ENCODE measurements at regions not wholly inside any gene's neighbourhood (a gene's known extent, or its start where the extent isn't known, plus 50 kb on each side); places are given as distances from the start of the nearest gene placed in this dataset.
"Not testable (repeated sequence)": the region's sequence is repeated elsewhere in the genome, so short reads cannot be mapped to it uniquely, and the experiment has no call there.

DNA sequence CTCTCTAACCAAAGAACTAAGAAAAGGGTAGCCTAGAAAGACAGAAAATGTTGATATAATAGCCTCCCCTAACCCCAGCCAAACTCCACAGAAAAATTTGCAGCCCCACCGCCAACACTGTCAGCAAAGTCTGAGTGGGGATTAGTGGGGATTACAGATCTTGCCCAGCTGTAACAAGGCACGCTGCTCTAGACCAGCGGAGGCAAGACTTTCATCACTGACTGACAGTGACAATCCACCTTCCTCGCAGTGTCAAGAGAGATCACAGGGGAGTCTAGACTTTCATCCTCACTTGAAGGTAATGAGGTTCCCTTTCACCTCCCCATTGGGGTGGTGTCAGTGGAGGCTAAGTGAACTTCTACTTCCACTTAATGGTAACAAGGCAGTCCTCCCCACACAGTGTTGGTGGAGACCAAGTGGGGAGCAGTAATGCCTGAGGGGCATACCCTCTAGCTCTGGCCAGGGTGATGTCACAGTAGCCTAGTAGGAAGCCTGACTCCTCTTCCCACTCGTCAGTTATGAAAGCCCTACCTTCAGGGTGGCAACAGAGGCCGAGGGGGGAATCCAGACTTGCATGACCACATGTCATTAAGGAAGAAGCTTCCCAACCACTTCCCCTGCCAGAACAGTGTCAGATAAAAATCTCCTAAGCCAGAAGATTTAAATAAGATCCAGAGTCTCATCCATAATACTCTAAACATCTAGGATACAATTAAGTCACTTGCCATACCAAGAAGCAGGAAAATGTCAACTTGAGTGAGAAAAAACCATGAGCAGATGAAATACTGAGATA, 91.7 kb upstream of the RASSF8 start:
- no peak for DNase-seq (ENCODE audit: low read depth in 2 of 2)

DNA sequence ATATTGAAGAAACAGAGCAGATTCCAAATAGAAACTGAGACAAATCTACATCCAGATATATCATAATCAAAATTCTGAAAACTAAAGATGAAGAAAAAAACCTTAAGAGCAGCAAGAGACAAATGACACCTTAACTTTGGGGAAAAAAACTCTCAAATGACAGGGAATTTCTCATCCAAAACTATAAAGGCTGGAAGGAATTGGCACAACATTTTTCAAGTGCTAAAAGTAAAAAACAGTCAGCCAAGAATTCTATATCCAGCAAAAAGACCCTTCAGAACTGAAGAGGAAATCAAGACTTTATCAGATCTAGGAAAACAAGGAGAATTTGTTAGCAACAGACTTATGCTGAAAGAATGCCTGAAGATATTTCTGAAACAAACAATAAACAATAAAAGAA, 90.3 kb upstream of the RASSF8 start:
- no peak for DNase-seq (ENCODE audit: low read depth in 2 of 2)

DNA sequence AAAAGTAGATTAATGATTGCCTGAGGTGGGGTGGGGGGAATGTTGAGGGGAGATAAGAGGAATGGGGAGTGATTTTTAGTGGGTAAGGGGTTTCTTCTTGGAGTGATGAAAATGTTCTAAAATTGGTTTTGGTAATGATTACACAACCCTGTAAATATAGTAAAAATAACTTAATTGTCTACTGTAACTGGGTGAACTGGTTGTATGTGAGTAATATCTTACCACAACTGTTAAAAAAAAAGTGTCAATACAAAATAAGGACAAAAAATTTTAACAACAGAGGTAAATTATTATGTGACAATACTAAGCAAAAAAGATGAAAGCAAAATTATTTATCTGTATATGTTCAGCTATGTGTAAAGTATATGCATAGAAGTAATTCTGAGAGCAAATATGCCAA, 86.3 kb upstream of the RASSF8 start:
- DNase-seq (ENCODE audit: low read depth in 2 of 2), result no peak

DNA sequence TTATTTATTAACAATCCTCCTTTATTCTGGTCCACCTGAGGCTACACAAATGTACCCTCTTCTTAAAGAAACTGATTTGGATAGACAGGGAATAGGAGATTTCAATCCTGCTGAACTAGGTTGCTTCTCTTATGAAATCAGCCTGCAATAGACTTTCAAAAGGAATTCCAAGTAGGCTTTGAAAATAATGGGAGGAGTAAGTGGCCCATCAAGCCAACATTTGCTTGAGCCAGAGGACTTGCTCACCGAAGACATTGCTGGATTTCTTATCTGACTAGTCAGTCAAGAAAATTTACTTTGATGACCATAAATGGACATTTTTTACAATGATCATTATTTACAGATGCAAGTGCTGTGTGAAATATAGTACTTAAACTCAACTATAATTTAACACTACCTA, 82.8 kb upstream of the RASSF8 start:
- DNase-seq (ENCODE audit: low read depth in 2 of 2), result no peak

DNA sequence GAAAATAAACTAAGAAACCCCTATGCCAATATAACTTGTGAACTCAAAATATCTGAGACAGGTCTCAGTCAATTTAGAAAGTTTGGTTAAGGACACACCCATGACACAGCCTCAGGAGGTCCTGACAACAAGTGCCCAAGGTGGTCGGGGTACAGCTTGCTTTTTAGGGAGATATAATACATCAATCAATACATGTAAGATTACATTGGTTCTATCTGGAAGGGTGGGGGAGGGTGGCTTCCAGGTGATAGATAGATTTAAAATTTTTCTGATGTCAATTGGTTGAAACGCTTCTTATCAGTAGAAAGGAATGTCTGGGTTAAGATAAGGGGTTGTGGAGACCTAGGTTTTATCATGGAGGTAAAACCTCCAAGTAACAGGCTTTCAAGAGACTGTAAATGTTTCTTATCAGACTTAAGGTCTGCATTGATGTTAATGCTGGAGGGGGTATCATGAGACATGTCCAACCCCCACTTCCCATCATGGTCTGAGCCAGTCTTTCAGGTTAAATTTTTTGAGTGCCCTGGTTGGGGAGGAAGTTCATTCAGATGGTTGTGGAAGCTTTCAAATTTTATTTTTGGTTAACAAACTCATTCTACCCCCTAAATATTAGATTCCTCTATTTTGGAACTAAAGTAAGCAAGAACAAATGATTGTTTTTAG, 82.0 kb upstream of the RASSF8 start:
- DNase-seq (ENCODE audit: low read depth in 2 of 2), result no peak

DNA sequence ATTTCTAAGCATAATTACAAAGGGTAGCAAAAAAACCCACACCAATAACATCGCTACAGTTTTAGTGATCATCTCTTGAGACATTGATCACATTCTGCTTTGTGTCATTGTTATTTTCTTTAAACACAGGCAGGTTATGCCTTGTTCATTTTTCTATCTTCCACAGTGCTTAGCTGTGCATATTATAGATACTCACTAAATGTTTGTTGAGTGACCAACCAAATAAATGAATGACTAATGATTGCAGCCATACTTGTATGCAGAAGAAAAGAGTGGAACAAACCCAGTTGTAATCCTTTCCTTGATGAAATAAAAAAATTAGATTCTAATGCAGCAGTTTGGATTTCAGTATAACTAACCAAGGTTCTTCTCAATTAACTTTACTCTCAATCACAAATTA, 81.0 kb upstream of the RASSF8 start:
- DNase-seq (ENCODE audit: low read depth in 2 of 2), result no peak

DNA sequence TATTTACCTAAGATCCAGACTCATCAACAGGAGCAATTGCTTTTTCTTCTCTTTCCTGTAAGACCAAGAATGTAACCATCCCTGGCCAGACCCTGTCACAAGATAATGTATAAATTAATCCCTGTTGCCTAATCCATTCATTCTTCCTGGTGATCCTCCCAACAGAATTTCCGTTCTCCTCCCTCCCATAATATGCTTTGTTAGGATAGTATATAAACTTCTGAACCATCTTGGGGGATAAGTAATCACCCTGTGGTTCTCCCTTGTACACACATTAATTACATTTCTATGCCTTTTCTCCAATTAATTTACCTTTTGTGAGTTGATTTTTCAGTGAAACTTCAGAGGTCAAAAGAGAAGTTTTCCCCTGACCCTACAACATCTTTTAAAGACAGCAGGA, 76.2 kb upstream of the RASSF8 start:
- DNase-seq (ENCODE audit: low read depth in 2 of 2), result no peak

DNA sequence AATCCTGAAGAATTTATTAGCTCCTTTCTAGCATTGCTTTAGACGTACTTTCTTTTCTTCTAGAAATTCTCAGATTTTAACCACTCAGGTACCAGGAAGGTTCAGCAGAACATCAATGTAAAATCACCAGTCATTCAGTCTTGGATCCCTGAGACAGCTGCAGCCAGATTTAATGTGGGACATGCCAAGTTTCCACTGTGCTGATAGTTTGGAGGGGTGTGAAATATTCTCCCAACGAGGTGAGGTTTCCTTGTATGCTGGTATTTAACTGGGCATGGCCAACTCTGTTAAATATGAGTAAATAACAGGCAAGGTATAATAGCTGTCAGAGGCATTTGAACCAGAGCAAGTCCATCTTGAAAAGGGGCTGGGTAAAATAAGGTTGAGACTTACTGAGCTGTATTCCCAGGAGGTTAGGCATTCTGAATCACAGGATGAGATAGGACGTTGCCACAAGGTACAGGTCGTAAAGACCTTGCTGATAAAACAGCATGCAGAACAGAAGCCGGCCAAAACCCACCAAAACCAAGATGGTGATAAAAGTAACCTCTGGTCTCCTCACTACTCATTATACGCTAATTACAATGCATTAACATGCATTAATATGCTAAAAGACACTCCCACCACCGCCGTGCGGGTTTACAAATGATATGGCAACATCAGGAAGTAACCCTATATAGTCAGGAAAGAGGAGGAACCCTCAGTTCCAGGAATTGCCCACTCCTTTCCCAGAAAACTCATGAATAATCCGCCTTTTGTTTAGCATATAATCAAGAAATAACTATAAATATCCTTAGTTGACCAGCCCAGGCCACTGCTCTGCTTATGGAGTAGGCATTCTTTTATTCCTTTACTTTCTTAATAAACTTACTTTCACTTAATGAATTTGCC, 75.2 kb upstream of the RASSF8 start:
- no peak for DNase-seq (ENCODE audit: low read depth in 2 of 2)

DNA sequence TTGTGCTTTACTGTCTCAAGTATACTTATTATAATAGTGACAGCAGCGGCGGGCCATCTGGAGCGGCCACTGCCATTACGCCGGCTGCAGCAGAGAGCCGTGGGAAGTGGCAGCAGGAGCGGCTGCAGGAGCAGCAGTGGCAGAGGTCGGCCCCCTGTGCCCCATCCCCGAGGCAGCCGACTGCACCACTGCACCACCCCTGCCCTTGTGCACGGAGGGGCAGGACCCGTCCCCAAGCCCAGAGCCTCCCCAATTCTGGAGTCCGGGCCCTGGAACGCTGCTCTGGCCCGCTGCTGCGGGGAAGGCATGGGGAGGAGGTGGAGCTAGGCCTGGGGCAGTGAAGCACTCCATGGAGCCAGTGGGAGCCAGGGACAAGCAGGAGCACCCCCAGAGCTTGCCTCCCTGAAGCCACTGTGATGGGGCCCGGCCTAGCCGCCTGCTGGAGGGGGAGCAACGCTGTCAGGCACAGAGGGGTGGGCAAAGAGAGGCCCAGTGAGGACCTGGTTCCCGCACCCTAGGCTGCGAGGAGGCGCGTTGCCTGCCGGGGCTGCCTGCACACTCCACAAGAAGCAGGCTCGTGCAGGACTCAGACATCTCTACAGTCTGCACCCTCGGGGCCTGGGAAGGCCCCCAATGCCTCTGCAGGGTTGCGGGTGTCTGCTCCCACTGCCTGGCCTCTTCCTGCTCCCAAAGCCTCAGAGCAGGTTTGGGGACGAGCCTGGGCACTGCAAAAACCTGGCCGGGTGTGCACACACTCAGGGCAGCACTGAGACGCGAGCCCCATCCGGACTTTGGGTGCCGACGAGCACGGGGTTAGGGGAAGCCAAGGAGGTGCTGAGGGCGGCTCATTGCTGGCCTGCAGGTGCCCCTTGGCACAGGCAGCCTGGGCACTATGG, 74.2 kb upstream of the RASSF8 start:
- DNase-seq (ENCODE audit: low read depth in 2 of 2), result no peak

DNA sequence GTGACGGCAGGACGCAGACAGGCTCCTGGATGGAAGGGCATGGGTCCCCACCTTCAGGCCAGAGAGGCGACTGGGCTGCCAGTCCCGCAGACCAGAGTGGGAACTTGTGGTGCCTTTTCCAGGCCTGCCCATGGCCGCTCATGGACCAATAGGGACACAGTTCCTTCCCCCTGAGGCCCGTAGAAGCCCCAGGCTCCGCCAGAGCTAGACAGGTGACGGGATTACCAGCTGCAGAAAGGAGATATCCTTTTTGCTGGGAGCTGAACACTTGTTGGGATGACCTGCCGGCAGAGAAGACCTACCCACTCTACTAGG, 73.6 kb upstream of the RASSF8 start:
- no peak for DNase-seq (ENCODE audit: low read depth in 2 of 2)

DNA sequence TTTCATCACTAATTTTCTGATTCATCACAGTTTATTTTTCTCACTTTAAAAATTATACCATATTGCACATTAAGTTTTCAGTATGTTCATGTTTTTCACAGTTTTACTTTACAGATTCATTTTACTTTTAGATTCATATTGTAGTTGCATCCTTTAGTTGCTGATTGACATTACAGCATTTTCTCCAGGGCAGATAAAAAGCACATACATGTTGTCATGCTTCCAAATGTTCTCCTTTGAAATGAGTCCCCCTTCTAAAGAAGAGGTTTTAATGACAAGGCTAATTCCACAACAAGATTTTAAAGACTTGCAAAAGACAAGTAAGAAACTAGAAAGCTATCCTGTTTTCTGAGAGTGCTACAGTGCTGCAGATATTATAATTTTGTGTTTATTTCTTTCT, 72.1 kb upstream of the RASSF8 start:
- no peak for DNase-seq (ENCODE audit: low read depth in 2 of 2)

DNA sequence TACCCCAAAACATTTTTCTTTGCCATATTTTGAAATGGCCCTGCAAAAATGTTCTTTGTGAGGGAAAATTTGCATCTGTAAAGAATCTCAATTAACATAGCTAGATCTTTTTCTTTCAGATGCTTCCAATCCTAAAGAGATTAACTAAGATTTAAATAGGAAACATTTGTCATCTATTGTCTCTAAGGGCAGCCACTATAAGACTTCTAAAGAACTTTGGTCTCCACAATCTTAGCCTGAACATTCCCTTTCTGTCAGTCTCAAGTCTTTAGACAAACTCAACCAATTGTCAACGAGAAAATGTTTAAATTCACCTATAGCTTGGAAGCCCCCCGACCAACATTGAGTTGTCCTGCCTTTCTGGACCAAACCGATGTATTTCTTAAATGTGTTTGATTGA, 71.1 kb upstream of the RASSF8 start:
- DNase-seq (ENCODE audit: low read depth in 2 of 2), result no peak

DNA sequence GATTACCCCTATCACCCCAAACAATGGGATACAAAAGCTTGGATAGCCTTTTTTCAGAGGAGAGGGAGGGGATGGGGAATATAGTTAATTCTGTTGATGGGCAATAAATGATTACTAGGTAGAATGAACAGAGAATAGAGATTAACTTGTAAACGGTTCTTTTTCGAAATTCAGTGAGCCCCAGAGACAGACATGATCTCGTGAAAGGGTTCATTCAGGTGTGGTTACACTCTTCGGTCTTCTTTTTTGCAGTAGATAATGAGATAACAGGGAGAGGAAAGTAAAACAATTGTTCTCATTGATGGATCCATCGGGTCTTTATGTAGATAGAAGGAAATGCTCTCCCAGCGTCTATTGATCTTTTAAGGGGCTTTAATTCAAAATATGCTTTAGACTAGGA, 69.3 kb upstream of the RASSF8 start:
- DNase-seq (ENCODE audit: low read depth in 2 of 2), result no peak

DNA sequence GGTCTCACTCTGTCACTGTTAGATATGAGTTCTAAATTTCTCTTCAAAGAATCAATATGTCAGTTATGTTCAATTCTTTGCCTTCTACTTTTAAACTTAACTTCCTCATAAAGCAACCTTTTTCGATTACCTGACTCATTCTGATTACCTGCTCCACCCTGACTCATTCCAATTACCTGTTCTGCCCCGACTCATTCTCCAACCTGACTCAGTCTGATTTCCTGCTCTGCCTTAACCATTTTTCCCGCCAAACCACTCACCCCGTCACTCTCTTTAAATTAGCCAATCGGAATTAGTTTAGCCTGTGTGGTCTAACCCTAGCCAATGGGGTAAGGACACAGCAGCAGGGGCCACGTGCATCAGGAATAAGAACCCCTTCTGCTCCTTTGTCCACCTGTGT, 67.4 kb upstream of the RASSF8 start:
- DNase-seq (ENCODE audit: low read depth in 2 of 2), result not testable (repeated sequence)

DNA sequence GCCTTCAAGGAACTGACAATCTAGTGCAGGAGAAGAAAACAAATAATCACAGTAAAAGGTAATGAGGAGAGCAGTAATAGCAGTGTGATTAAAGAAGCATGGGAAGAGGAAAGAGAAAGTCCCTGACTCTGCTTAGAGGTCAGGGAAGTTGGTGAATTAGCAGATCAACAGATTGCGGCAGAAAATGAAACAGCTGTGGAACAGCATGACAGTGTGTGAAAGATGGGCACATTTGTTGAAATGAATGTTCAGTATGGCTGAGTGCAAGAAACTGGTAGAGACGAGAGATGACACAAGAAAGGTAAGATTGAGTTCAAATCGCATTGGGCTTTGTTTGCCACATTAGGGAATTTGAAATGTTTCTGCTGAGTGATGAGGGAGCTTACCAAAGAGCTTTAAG, 63.7 kb upstream of the RASSF8 start:
- DNase-seq (ENCODE audit: low read depth in 2 of 2), result no peak

DNA sequence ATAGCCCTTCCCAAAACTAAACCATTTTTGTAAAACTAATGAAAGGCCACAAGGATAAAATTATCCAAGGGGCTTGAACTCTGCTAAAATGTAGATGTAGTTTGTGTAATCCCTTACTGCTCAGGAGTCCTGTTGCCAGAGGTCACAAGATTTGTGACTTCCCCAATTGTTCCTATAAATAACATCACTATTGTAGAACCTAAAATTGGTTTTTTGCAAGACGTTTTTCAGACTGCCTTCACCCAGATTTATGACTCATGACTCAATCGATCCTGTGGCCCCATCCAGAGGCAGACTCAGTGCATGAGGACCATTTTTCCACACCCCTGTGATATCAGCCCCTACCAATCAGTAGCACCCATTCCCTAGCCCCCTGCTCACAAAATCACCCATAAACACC, 61.5 kb upstream of the RASSF8 start:
- no peak for DNase-seq (ENCODE audit: low read depth in 2 of 2)

DNA sequence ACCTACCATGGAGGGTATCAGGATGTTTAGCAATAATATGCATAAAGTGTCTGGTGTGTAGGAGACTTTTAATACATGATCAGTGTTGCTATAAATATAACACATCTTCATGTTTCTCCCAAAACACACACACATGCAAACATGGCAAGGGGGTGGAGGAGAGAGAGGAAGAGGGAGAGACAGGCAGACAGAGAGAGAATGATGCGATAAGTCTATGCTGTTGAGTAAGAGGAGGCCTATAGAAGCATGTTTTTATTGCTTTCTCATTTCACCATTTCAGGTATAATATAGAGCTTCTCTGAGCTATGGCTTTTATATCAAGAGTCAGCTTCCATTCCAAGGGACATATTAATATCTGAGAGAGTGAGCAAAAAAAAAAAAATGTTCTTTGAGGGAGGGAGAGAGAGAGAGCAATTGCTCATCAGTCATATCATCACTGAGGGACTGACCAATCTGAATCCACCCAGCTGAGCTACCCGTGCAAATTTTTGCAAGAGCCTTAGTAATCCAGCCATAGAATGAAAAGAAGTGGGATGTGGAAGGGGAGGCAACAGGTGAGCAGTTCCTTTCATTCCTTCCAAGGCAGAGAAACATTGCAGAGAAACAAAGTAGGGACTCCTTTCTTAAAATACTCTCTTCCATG, 54.8 kb upstream of the RASSF8 start:
- no peak for DNase-seq (ENCODE audit: low read depth in 2 of 2)

DNA sequence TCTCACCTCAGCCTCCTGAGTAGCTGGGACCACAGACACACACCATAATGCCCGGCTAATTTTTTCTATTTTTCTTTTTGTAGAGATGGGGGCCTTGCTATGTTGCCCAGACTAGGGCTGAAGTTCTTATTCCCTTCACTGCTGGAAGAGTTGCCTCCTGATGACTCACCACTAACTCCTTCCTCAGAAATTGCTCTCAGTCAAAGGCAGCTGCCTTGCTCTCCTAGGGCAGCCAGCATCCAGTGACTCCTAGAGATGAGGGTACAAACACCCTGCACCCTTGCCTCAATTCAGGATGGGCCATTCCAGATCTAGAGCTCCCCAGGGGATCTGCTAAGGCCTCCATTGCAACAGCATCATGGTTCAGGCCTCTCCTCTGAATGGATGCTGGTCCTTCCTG, 54.0 kb upstream of the RASSF8 start:
- DNase-seq (ENCODE audit: low read depth in 2 of 2), result peak in 1 of 2 donors; percentile 14

DNA sequence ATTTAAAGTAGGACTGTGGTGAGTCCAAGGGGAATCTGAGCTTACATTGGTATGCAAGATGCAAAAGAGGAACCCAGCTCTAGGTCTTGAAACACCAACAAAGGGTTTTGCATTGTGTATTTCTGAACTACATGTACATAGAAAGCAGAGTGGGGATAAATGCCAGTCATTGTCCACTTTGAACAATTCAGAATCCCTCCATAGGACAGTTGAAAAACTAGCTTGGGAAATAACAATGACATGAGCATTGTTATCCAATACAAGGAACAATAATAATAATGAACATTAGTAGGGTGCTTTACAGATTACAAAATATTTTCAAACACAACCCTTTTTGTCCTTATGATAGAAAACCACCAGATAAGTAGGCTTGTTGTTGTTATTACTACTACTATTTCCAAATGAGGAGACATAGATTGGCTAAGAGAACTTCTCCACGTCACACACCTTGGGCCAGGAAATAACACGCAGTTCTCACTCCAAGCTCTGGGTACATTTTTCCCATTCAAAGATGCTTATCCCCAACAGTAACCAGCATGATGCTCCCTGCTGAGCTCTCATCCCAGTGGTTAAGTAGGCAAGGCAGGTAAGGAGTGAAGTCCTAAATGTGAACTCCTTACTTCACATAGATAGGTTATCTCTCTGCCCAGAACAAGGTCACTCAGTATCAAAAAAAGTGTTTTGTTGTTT, 51.7 kb upstream of the RASSF8 start:
- no peak for DNase-seq (ENCODE audit: low read depth in 2 of 2)
